ENCODE measurements at regions not wholly inside any gene's neighbourhood (a gene's known extent, or its start where the extent isn't known, plus 50 kb on each side); places are given as distances from the start of the nearest gene placed in this dataset.
A peak's percentile ranks its signal among the peaks of the same experiment; 100 is the strongest.
"Not testable (repeated sequence)": the region's sequence is repeated elsewhere in the genome, so short reads cannot be mapped to it uniquely, and the experiment has no call there.

- DNase-seq (ENCODE audit: low spot score) = no peak
Observed at GRCh38 chr2:52703004-52703403, 1064.6 kb upstream of the CHAC2 start.

- DNase-seq (ENCODE audit: low spot score) = no peak
Observed at GRCh38 chr2:52698408-52698807, 1069.2 kb upstream of the CHAC2 start.

GRCh38 chr2:52697690-52698089 is 1069.9 kb upstream of the CHAC2 start:
- no peak for DNase-seq (ENCODE audit: low spot score)

GRCh38 chr2:52695731-52696130 is 1071.9 kb upstream of the CHAC2 start:
- no peak for DNase-seq (ENCODE audit: low spot score)

GRCh38 chr2:52686935-52687334 is 1080.7 kb upstream of the CHAC2 start:
- no peak for DNase-seq (ENCODE audit: low spot score)

- DNase-seq (ENCODE audit: low spot score) = no peak
Observed at GRCh38 chr2:52676056-52676455, 1091.5 kb upstream of the CHAC2 start.

GRCh38 chr2:52668724-52669123 is 1098.9 kb upstream of the CHAC2 start:
- no peak for DNase-seq (ENCODE audit: low spot score)

- DNase-seq (ENCODE audit: low spot score) = no peak
Observed at GRCh38 chr2:52659546-52659945, 1108.1 kb upstream of the CHAC2 start.

- no peak for DNase-seq (ENCODE audit: low spot score)
Observed at GRCh38 chr2:52658598-52658997, 1109.0 kb upstream of the CHAC2 start.

GRCh38 chr2:52639692-52640091 is 1127.9 kb upstream of the CHAC2 start:
- no peak for DNase-seq (ENCODE audit: low spot score)

GRCh38 chr2:52632543-52632942 is 1135.1 kb upstream of the CHAC2 start:
- DNase-seq (ENCODE audit: low spot score) = no peak

GRCh38 chr2:52629944-52630343 is 1137.7 kb upstream of the CHAC2 start:
- DNase-seq (ENCODE audit: low spot score) = no peak

GRCh38 chr2:52629531-52629930 is 1138.1 kb upstream of the CHAC2 start:
- DNase-seq (ENCODE audit: low spot score) = no peak

GRCh38 chr2:52622266-52622665 is 1145.3 kb upstream of the CHAC2 start:
- DNase-seq (ENCODE audit: low spot score) = no peak

GRCh38 chr2:52613064-52613463 is 1154.5 kb upstream of the CHAC2 start:
- no peak for DNase-seq (ENCODE audit: low spot score)

- DNase-seq (ENCODE audit: low spot score) = no peak
Observed at GRCh38 chr2:52611759-52612158, 1155.8 kb upstream of the CHAC2 start.

- no peak for DNase-seq (ENCODE audit: low spot score)
Observed at GRCh38 chr2:52608030-52608429, 1159.6 kb upstream of the CHAC2 start.

- DNase-seq (ENCODE audit: low spot score) = no peak
Observed at GRCh38 chr2:52597346-52597745, 1170.3 kb upstream of the CHAC2 start.

GRCh38 chr2:52594026-52594425 is 1173.6 kb upstream of the CHAC2 start:
- no peak for DNase-seq (ENCODE audit: low spot score)

- DNase-seq (ENCODE audit: low spot score) = not testable (repeated sequence)
Observed at GRCh38 chr2:52584071-52584470, 1183.5 kb upstream of the CHAC2 start.

GRCh38 chr2:52572469-52572894 is 1195.1 kb upstream of the CHAC2 start:
- no peak for DNase-seq (ENCODE audit: low spot score)

GRCh38 chr2:52571380-52572347 is 1195.9 kb upstream of the CHAC2 start:
- DNase-seq (ENCODE audit: low spot score) = peak; percentile 41

- no peak for DNase-seq (ENCODE audit: low spot score)
Observed at GRCh38 chr2:52570716-52571115, 1196.9 kb upstream of the CHAC2 start.

GRCh38 chr2:52563151-52563550 is 1204.5 kb upstream of the CHAC2 start:
- no peak for DNase-seq (ENCODE audit: low spot score)
